Right lobe of liver (tissue), 4 donors: ENCODE measurements at regions not wholly inside any gene's neighbourhood (a gene's known extent, or its start where the extent isn't known, plus 50 kb on each side); places are given as distances from the start of the nearest gene placed in this dataset.

Source experiments
- CTCF ChIP-seq, 4 donors: fragments of 200-600 bp in 3 of 4; fragments of 450-650 bp in 1 of 4; IDR thresholded peaks; one replicate each; pipeline versions ENCODE4 v1.5.1 to v1.8.0; 2016 to 2022; ENCODE audit warnings: antibody characterized with exemption in 4 of 4, mild to moderate bottlenecking in 2 of 4
- POLR2A ChIP-seq: fragments of 450-650 bp; IDR thresholded peaks from one replicate; pipeline ENCODE4 v1.6.1; 2017; ENCODE audit warnings: antibody characterized with exemption, mild to moderate bottlenecking
- donor health status: DM: no; HTN: no; CAD: no.
- donor health status: DM: no; HTN: no; CAD: no.
- donor health status: DM: no; HTN: yes; CAD: no.

- TF ChIP-seq CTCF (IDR thresholded peaks at IDR 0.05) (no peak), POLR2A (no peak)
Measured at GRCh38 chr10:65123120-65123519, 1601.9 kb downstream of the REEP3 start.
